Stimulated activated CD8-positive, alpha-beta memory T cell treated with anti-CD3 and anti-CD28 coated beads, Interleukin-15, amount 100 ng/mL, for 1 hour (primary cell): ENCODE measurements at regions not wholly inside any gene's neighbourhood (a gene's known extent, or its start where the extent isn't known, plus 50 kb on each side); places are given as distances from the start of the nearest gene placed in this dataset.
"Not testable (repeated sequence)": the region's sequence is repeated elsewhere in the genome, so short reads cannot be mapped to it uniquely, and the experiment has no call there.

ENCODE experiments used
- DNase-seq: peaks from one replicate; pipeline ENCODE4 v3.0.0-alpha.2; 2020; ENCODE audit warnings: low read depth

GRCh38 chr6:9810286-9810685, 604.6 kb downstream of the TFAP2A start:
- DNase-seq, result no peak

GRCh38 chr6:9806195-9806594, 608.7 kb downstream of the TFAP2A start:
- no peak for DNase-seq

- DNase-seq, result no peak
Observed at GRCh38 chr6:9801249-9801754, 613.6 kb downstream of the TFAP2A start.

- DNase-seq, result no peak
Observed at GRCh38 chr6:9799582-9799981, 615.3 kb downstream of the TFAP2A start.

DNA sequence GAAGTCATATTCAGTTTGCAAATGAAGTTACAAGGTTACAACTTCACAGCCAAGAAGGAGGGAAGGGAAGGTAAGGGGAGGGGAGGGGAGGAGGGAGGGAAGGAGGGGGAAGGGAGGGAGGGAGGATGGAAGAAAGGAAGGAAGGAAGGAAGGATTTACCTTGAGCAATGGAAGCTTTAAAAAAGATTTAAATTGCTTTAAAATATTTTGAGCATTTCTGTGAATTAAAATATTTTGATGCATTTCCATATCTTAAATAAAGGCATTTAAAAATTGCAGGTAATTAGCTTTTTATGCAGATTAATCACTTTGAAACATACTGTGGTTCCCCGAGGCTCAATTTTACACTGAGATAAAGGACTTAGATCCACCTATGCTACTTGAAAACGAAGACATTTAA, 618.0 kb downstream of the TFAP2A start:
- DNase-seq, result no peak

- DNase-seq, result no peak
Observed at GRCh38 chr6:9795880-9796279, 619.0 kb downstream of the TFAP2A start.

- no peak for DNase-seq
Observed at GRCh38 chr6:9789201-9789600, 625.7 kb downstream of the TFAP2A start.

DNA sequence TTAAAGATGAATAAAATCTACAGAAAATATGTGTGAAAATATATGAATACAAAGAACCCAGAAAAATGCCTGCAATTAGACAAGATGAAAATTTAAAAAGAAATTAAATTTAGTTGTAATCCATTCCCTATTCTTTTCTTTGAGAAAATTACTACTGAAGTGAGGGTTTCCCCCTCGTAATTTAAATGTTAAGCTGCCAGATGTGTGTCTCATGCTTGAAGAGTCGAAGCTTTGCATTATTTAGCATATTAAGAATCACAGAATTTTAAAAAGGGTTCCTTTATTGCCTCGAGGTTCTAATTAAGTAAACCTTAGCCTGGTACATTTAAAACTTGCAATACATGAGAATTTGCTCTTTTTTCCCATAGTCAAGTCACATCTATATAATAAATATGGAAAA, 630.1 kb downstream of the TFAP2A start:
- no peak for DNase-seq

GRCh38 chr6:9783567-9783966, 631.3 kb downstream of the TFAP2A start:
- DNase-seq, result no peak

- no peak for DNase-seq
Observed at GRCh38 chr6:9766240-9766915, 648.5 kb downstream of the TFAP2A start.

GRCh38 chr6:9761220-9761619, 653.7 kb downstream of the TFAP2A start:
- DNase-seq, result no peak

GRCh38 chr6:9754515-9754914, 660.4 kb downstream of the TFAP2A start:
- DNase-seq, result no peak

- no peak for DNase-seq
Observed at GRCh38 chr6:9745966-9746365, 668.9 kb downstream of the TFAP2A start.

DNA sequence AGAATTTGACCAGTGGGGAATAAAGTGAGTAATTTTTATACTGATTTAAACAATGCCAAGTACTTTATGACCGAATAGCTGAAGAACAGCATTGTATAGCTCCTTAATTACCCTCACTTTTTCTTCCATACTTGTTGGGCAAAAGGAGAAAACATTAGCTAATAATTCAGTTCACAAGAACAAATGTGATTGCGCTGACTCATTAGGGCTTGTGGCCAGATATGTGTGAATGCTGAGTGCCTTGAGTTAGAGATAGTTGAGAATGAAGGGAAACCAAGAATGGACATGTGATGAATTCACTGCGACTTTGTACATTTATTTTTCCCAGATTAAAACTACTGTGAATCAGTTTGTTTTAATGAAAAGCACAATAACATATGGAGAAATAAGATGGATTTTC, 669.4 kb downstream of the TFAP2A start:
- no peak for DNase-seq

DNA sequence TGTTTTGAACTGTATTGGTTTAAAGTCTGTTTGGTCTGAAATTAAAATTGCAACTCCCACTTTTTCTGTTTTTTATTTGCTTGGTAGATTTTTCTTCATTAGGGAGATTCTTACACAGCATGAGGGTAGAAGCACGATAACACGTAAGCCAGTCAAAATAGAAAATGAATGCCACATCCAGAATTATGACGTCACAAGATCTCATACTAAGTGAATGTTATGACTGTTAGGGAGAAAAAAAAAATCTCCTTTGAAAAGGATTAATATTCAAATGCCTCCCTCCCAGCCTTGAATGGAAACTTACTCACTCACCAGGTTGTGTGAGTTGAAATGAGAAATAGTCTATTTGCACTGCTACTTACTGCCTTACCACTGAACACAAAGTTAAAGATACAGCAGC, 670.8 kb downstream of the TFAP2A start:
- no peak for DNase-seq

- no peak for DNase-seq
Observed at GRCh38 chr6:9732056-9732455, 682.8 kb downstream of the TFAP2A start.

GRCh38 chr6:9725776-9726175, 689.1 kb downstream of the TFAP2A start:
- DNase-seq, result not testable (repeated sequence)

DNA sequence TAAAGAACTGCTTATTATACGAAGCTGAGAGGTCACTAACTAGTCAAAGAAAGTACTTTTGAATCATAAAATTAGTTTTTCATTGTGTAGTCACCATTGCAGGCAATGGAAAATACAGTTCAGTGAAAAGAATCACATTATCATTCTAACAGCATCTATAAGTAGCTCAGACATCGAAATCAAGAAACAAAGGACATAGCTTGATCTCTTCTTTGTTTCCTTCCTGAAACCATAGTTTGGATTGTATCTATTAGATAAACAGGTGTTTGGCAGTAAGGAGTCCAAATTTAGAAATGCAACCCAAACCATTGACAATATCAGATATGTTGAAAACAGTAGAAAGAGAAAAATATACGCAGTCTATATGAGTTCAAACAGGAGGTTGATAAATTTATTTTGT, 697.3 kb downstream of the TFAP2A start:
- DNase-seq, result no peak

- no peak for DNase-seq
Observed at GRCh38 chr6:9711365-9711764, 703.5 kb downstream of the TFAP2A start.

DNA sequence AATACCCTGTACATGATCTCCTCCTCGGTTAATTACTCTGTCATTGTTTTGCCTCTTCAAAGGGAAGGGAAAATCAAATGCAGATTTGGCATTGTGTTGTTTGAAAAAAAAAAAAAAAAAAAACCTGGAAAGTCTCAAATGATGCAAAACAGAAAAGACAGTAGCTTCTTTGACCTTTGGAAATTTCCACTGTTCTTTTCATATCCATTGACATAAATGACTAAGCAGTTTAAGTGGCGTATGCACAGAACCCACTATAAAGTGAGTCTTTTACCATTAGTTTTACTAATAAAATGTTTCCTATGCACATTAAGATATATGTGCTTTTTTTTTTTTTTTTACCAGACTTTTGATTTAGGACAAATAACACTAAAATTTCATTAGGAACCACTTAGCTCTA, 704.3 kb downstream of the TFAP2A start:
- no peak for DNase-seq

DNA sequence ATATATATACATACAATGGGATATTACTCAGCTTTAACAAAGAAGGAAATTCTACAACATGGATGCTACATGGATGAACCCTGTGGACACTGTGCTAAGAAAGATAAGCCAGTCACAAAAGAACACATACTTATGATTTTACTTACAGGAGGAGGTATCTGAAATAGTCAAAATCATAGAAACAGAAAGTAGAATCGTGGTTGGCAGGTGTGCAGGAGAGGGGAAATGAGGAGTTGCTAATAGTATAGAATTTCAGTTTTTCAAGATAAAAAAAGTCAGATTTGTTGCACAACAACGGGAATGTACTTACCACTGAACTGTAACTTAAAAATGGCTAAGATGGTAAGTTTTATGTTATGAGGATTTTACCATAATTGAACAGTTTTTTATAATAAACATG, 706.3 kb downstream of the TFAP2A start:
- DNase-seq, result no peak

DNA sequence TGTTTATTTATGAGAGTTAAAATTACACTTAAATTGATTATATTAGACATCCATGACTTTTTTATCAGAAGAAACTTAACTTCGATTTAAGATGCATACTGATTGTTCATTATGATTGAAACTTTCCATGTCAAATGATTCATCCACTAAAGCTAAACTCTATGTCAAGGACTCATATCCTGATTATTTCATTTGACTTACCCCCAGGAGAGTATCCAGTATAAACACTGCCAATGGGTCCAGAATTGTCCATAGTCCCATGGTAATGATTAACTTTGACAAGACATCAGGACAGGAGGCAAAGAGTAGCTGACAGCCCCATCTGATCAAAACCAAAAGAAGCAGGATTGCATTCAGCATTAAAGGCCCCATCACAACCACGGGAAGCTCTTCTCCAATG, 709.9 kb downstream of the TFAP2A start:
- no peak for DNase-seq

DNA sequence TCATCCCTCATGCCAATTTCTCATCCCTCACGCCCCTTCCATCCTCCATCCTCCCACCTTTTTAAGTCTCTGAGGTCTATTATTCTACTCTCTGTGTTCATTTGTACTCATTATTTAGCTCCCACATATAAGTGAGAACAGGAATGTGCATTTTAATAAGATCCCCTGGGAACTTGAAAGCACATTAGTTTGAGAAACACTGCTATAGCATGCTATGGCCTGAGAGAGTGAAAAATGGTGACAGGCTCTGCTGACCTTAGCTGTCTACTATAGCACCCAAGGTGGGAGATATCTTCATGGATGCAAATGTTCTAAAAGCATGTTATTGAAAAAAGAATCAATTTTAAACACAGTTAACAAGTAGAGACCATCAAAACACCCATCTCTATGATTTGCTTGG, 712.0 kb downstream of the TFAP2A start:
- no peak for DNase-seq

DNA sequence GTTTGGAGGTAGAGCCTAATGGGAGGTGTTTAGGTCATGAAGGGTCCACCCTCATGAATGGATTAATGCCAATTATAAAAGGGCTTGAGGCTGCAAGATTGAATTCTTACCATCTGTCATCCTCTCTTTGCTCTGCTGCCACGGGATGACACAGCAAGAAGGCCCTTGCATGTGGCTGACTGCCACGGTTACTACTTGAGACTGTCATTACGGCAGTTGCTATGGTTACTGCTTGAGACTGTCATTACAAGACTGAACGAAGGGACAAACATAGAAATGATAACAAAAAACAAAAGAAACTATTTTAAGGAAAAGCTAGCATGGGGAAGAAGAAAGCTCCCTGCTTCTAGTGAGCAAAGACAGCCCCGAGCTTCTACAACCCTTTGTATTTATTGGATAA, 715.0 kb downstream of the TFAP2A start:
- no peak for DNase-seq
